ENCODE measurements at regions not wholly inside any gene's neighbourhood (a gene's known extent, or its start where the extent isn't known, plus 50 kb on each side); places are given as distances from the start of the nearest gene placed in this dataset.
"Not testable (repeated sequence)": the region's sequence is repeated elsewhere in the genome, so short reads cannot be mapped to it uniquely, and the experiment has no call there.

DNA sequence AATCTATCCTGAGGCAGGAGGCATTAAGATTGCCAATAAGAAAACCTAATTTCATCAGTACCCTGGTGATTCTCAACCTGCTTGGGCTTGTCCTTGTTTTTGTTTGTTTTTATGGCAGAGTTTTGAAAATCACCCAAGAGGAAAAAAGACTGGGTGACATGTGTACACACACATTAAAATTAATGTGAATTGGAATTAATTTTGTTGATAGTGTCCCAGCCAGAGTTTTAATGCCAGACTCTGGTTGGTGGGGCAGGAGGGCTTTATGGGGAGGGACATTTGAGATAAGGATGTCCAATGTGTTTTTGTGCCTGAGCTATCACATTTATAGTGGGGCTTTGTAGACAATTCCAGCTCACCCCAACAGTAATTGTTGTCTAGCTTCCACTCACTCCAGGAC is 184.6 kb downstream of the ID4 start:
- Mint-ChIP-seq H3K4me3 (no peak overlapping the region), H3K27me3 (peaks cover 28 to 33% (median 30%) of the 10 kb centered on the region in 3 donors), H3K36me3 (peaks cover 0 to 7% of the 10 kb centered on the region in 2 donors), H3K27ac (no peak overlapping the region), H3K4me1 (peaks cover 6 to 18% (median 11%) of the 10 kb centered on the region in 3 donors), H3K9me3 (peaks cover 0 to 15% (median 5%) of the 10 kb centered on the region in 7 donors)
- no peak for DNase-seq
- ATAC-seq (ENCODE audit: low read depth in 2 of 2), result no peak

DNA sequence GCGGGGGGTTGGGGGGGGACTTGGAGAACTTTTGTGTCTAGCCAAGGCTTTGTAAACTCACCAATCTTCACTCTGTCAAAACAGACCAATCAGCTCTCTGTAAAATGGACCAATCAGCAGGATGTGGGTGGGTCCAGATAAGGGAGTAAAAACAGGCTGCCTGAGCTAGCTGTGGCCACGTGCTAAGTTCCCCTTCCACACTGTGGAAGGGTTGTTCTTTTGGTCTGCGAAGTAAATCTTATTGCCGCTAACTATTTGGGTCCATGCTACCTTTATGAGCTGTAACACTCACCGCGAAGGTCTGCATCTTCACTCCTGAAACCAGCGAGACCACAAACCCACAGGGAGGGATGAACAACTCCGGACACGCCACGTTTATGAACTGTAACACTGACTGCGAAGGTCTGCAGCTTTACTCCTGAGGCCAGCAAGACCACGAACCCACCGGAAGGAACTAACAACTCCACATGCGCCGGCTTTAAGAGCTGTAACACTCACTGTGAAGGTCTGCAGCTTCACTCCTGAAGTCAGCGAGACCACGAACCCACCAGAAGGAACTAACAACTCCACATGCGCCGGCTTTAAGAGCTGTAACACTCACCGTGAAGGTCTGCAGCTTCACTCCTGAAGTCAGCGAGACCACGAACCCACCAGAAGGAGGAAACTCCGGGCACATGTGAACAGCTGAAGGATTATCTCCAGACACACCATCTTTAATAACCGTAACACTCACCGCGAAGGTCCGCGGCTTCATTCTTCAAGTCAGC is 186.6 kb downstream of the ID4 start:
- peaks cover 6 to 18% (median 11%) of the 10 kb centered on the region in 3 donors for H3K4me1 Mint-ChIP-seq
- not testable (repeated sequence) for H3K27ac Mint-ChIP-seq; DNase-seq; ATAC-seq (ENCODE audit: low read depth in 2 of 2); H3K36me3 Mint-ChIP-seq
- H3K9me3 Mint-ChIP-seq, result peaks cover 0 to 20% (median 4%) of the 10 kb centered on the region in 7 donors
- peak overlapping the region in 7 of 8 donors; percentile 5 to 86 (median 76) for H3K4me3 Mint-ChIP-seq
- peaks cover 35 to 43% (median 39%) of the 10 kb centered on the region in 3 donors for H3K27me3 Mint-ChIP-seq

DNA sequence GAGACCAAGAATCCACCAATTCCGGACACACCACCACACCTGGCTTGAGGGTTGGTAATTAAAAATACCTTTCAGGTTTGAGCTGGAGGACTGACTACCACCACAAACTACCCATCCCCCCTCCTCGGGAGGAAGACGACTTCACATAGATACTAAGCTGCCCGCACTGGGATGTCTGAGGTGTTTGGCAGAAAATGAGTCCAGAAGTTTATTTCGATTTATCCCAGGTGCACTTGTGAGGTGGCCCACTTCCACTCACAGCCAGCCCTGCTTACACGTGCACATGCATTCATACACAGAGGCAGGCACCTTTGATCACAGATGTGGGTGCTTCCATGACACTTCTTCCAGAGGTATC is 187.1 kb downstream of the ID4 start:
- Mint-ChIP-seq H3K36me3 (peaks cover 0 to 7% of the 10 kb centered on the region in 2 donors), H3K4me3 (peak overlapping the region in 7 of 8 donors; percentile 5 to 86 (median 51)), H3K27ac (peak overlapping the region in 1 of 6 donors; percentile 27), H3K4me1 (peaks cover 6 to 18% (median 11%) of the 10 kb centered on the region in 3 donors), H3K9me3 (peaks cover 0 to 20% (median 4%) of the 10 kb centered on the region in 7 donors), H3K27me3 (peaks cover 35 to 42% (median 35%) of the 10 kb centered on the region in 3 donors)
- no peak for DNase-seq
- ATAC-seq (ENCODE audit: low read depth in 2 of 2), result no peak

DNA sequence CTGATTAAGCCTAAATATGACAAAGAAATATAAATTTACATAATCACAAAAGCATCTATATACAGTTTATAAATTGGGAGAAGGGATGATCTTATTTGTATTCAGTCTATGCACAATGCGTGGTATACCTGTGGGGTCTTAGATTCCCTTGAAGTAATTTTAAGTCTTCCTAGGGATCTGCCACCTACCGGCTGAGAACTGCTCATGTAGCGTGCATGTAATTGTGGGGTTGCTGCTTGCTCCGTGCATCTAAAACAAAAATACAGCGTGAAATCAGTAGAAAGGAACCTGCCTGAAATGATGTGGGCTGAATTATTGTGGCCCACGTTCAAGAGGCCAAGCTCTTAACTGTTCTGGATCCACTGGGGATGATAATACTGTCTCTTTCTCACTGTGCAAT is 187.3 kb downstream of the MBOAT1 start:
- ATAC-seq (ENCODE audit: low read depth in 2 of 2) (no peak), DNase-seq (no peak)
- H3K4me1 Mint-ChIP-seq, result peaks cover 6 to 18% (median 11%) of the 10 kb centered on the region in 3 donors
- peak overlapping the region in 5 of 8 donors; percentile 5 to 86 (median 41) for H3K4me3 Mint-ChIP-seq
- peaks cover 0 to 7% of the 10 kb centered on the region in 2 donors for H3K36me3 Mint-ChIP-seq
- H3K27me3 Mint-ChIP-seq, result peaks cover 31 to 42% (median 39%) of the 10 kb centered on the region in 3 donors
- no peak overlapping the region for H3K27ac Mint-ChIP-seq
- H3K9me3 Mint-ChIP-seq, result peaks cover 0 to 20% (median 4%) of the 10 kb centered on the region in 7 donors

DNA sequence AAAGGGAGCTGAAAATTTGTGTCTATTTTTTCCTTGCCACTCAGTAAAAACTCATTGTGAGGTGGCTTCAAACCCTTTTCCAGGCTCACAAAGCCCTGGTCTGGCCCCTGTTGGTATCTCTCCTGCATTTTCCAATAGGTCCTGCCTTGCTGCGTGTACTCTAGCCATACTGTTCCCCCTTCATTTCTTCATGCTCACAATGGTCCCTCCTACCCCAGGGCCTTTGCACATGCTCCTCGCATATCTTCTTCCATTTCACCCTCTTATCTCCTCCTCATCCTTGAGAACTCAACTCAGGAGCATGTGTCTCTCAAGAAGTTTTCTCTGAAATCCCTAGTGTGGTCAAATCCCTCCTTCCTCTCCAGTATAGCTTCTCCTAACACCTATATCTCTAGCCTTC is 186.6 kb downstream of the MBOAT1 start:
- Mint-ChIP-seq H3K4me1 (peaks cover 6 to 18% (median 11%) of the 10 kb centered on the region in 3 donors), H3K27me3 (peaks cover 35 to 48% (median 36%) of the 10 kb centered on the region in 3 donors), H3K27ac (peak overlapping the region in 1 of 6 donors; percentile 49), H3K9me3 (peaks cover 0 to 16% (median 4%) of the 10 kb centered on the region in 7 donors), H3K4me3 (no peak overlapping the region), H3K36me3 (peaks cover 0 to 7% of the 10 kb centered on the region in 2 donors)
- DNase-seq (no peak), ATAC-seq (ENCODE audit: low read depth in 2 of 2) (no peak)

DNA sequence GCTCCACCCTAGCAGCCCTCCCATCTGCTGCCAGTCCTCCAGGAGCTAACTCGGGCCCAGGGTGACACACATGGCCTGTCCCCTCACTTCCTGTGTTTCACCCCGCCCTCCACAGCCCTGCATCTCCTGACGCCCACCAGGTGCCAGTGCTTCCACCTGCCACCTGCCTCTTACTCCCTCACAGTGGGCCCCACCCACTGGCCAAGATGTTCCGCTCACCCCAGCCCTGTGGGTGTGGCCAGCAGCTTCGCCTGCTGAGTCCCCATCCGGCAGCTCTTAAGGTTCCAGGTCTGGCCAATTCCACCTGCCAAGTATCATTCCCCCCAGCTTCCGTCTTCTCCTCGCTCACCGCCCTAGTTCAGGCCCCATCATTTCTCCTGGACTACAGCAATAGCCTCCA is 184.1 kb downstream of the MBOAT1 start:
- H3K27ac Mint-ChIP-seq, result no peak overlapping the region
- peaks cover 34 to 42% (median 36%) of the 10 kb centered on the region in 3 donors for H3K27me3 Mint-ChIP-seq

DNA sequence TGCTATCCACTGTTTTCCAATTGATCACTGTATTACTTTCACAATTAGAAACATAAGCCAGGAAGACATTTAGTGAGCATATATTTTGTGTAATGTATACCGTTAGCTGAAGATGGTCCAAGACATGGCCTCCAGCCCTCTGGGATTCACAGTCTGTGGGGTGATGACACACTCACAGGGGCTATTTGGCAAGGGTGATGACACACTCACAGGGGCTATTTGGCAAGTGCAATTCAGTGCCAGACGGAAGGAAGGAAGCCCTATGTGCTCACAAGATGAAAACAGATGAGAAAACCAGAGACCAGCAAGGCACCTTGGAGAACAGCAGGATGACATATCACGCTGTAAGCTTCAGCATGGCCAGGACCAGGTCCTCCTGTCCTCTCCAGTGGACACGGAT is 183.7 kb downstream of the MBOAT1 start:
- H3K27ac Mint-ChIP-seq, result no peak overlapping the region
- no peak overlapping the region for H3K4me3 Mint-ChIP-seq
- peaks cover 6 to 16% (median 11%) of the 10 kb centered on the region in 3 donors for H3K4me1 Mint-ChIP-seq
- H3K9me3 Mint-ChIP-seq, result peaks cover 2 to 15% (median 4%) of the 10 kb centered on the region in 7 donors
- H3K36me3 Mint-ChIP-seq, result peaks cover 0 to 7% of the 10 kb centered on the region in 2 donors
- H3K27me3 Mint-ChIP-seq, result peaks cover 34 to 42% (median 36%) of the 10 kb centered on the region in 3 donors
- DNase-seq (no peak), ATAC-seq (ENCODE audit: low read depth in 2 of 2) (no peak)

More for the DNA sequence above, 184.1 kb downstream of the MBOAT1 start:
- Mint-ChIP-seq H3K4me1 (peaks cover 6 to 18% (median 11%) of the 10 kb centered on the region in 3 donors), H3K36me3 (peaks cover 0 to 7% of the 10 kb centered on the region in 2 donors), H3K9me3 (peaks cover 2 to 19% (median 4%) of the 10 kb centered on the region in 7 donors), H3K4me3 (no peak overlapping the region)
- ATAC-seq (ENCODE audit: low read depth in 2 of 2) (no peak), DNase-seq (no peak)

DNA sequence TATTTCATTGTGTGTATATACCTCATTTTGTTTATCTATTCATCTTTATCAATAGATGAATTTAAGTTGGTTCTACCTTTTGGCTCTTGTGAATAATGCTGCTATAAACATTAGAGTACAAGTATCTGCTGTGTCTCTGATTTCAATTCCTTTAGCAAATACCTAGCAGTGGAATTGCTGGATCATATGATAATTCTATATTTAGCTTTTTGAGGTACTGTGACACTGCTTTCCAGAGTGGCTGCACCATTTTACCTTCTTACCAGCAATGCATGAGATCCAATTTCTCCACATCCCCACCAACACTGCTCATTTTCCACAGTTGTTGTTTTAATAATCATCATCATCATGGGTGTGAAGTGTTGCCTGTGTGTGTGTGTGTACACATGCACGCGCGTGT is 182.3 kb downstream of the MBOAT1 start:
- H3K4me1 Mint-ChIP-seq, result peaks cover 0 to 2% (median 1%) of the 10 kb centered on the region in 3 donors
- no peak for DNase-seq
- ATAC-seq (ENCODE audit: low read depth in 2 of 2), result no peak
- no peak overlapping the region for H3K27ac Mint-ChIP-seq
- no peak overlapping the region for H3K4me3 Mint-ChIP-seq
- peaks cover 22 to 43% (median 30%) of the 10 kb centered on the region in 3 donors for H3K27me3 Mint-ChIP-seq
- H3K9me3 Mint-ChIP-seq, result peaks cover 2 to 14% (median 4%) of the 10 kb centered on the region in 7 donors
- peaks cover 0 to 7% of the 10 kb centered on the region in 2 donors for H3K36me3 Mint-ChIP-seq

DNA sequence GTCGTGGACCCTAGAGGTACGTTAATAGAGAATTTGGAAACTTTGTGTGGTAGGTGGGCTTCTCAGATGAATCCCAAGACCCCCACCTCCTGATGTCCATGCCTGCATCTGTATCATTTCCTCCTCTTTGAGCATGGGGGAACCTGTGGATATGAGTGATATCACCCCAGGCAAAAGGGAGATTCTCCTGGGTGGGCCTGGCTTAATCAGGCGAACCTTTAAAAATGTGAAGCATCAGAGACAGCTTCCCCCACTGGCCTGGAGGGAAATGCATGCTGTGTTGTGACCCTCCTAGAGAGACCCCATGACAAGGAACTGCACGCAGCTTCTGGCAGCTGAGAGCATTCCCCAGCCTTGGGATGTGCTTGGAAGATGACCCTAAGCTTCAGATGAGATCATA is 180.9 kb downstream of the MBOAT1 start:
- ATAC-seq (ENCODE audit: low read depth in 2 of 2) (no peak), DNase-seq (no peak)
- H3K27ac Mint-ChIP-seq, result no peak overlapping the region
- H3K4me3 Mint-ChIP-seq, result no peak overlapping the region
- H3K4me1 Mint-ChIP-seq, result no peaks in the 10 kb centered on the region
- no peaks in the 10 kb centered on the region for H3K36me3 Mint-ChIP-seq
- peaks cover 0 to 9% (median 4%) of the 10 kb centered on the region in 7 donors for H3K9me3 Mint-ChIP-seq
- peaks cover 20 to 38% (median 25%) of the 10 kb centered on the region in 3 donors for H3K27me3 Mint-ChIP-seq

DNA sequence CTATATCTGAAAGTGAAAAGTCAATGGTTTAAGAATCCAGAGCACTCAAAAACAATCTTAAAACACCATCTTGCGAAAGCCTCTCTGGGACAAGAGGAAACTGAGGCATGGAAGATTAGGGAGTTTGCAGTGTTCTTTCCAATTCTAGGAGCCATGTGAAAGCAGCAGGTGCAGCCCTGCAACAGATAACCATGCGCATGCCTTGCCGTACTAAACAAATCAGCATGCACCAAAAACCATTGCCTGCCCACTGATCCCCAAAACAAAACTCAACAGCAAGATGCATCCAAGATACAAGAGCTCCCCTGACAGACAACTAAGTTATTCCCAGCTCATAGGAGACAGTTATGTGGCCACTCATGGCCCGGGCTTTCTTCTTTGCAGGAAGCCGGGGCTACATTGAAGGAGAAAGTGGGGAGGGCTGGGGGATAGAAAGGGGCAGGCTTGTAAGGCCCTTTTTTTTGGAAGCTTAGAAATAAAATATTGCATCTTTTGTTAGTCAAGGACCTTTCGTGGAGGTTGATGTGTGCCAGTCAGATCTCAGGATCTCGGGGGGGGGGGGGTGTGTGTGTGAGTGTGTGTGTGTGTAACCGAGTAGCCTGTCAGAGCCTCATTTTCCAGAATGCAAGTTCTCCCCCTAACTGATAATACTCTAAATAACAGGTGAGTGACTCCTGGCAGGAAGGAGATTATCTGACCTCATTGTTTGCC is 178.4 kb downstream of the MBOAT1 start:
- no peaks in the 10 kb centered on the region for H3K4me1 Mint-ChIP-seq
- H3K36me3 Mint-ChIP-seq, result no peaks in the 10 kb centered on the region
- DNase-seq, result no peak
- H3K27me3 Mint-ChIP-seq, result peaks cover 10 to 22% (median 13%) of the 10 kb centered on the region in 3 donors
- no peak overlapping the region for H3K4me3 Mint-ChIP-seq
- peaks cover 0 to 6% (median 4%) of the 10 kb centered on the region in 7 donors for H3K9me3 Mint-ChIP-seq
- ATAC-seq (ENCODE audit: low read depth in 2 of 2), result no peak
- H3K27ac Mint-ChIP-seq, result no peak overlapping the region

DNA sequence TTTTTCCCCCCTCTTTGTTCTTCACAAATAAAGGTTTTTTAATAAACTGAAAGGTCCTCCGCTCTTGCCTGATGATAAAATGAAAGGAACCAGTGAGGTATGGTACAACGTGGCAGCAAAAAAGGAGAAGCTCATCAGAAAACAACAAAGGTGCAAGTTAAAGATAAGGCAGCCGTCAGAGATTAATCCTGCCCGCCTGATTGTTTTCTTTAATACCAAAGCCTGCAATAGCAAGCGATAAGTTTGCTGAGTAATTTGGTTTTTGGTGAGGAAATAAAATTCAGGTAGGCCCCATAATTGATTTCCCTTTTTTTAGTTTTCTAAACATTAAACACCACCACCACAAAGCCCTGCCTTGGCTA is 177.9 kb downstream of the MBOAT1 start:
- no peak overlapping the region for H3K27ac Mint-ChIP-seq
- no peaks in the 10 kb centered on the region for H3K36me3 Mint-ChIP-seq

DNA sequence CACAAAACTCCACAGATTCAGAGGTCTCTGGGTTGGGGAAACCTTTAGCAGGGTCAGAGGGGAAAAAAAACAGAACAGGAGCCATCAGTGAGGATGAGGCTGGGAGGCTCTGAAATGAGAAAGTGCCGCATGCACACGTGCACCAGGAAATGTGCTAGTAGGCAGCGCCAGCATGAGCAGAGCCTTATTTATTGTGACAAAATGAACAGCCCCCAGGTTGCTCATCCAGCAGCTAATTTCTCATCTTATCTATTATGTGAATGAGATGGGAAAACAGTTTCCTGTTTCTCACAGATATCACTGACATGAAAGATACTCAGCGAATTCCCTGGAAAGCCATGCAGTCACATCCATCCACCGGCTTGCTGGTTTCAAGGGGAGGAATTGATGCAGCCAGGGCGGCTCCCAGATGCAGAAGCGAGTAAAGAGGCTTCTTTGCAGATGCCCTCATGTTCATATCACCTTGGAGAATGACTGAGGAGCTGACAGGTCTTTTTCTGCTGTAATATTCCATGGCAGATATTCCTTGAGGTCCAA is 176.1 kb downstream of the MBOAT1 start:
- ATAC-seq (ENCODE audit: low read depth in 2 of 2) (no peak), DNase-seq (no peak)
- peaks cover 5 to 15% (median 8%) of the 10 kb centered on the region in 3 donors for H3K27me3 Mint-ChIP-seq
- H3K4me3 Mint-ChIP-seq, result no peak overlapping the region
- H3K4me1 Mint-ChIP-seq, result no peaks in the 10 kb centered on the region
- no peaks in the 10 kb centered on the region for H3K36me3 Mint-ChIP-seq
- H3K9me3 Mint-ChIP-seq, result peaks cover 0 to 6% (median 4%) of the 10 kb centered on the region in 7 donors
- no peak overlapping the region for H3K27ac Mint-ChIP-seq

More for the DNA sequence above, 177.9 kb downstream of the MBOAT1 start:
- DNase-seq, result no peak
- Mint-ChIP-seq H3K27me3 (peaks cover 10 to 22% (median 13%) of the 10 kb centered on the region in 3 donors), H3K9me3 (peaks cover 0 to 6% (median 4%) of the 10 kb centered on the region in 7 donors), H3K4me3 (no peak overlapping the region), H3K4me1 (no peaks in the 10 kb centered on the region)
- ATAC-seq (ENCODE audit: low read depth in 2 of 2), result no peak

Data from naive B cell (primary cell).